Uterus (tissue), 3 donors: ENCODE measurements at regions not wholly inside any gene's neighbourhood (a gene's known extent, or its start where the extent isn't known, plus 50 kb on each side); places are given as distances from the start of the nearest gene placed in this dataset.

Source experiments
- DNase-seq, 2 donors: peaks; one replicate each; pipeline ENCODE4 v3.0.0-alpha.2; 2019 to 2020
- H3K27ac ChIP-seq, 2 donors: fragments of 200-600 bp; sonication (generic); 1 replicate in 1 of 2; 2 replicates in 1 of 2; pipeline ENCODE4 v1.5.1; 2016 to 2018
- H3K27me3 ChIP-seq, 2 donors: fragments of 200-600 bp; sonication (generic); one replicate each; pipeline ENCODE4 v1.5.1; 2018 to 2019; ENCODE audit warnings: control low read depth in 1 of 2
- H3K36me3 ChIP-seq, 2 donors: fragments of 200-600 bp; sonication (generic); one replicate each; pipeline ENCODE4 v1.5.1; 2019; ENCODE audit warnings: control low read depth in 1 of 2
- H3K4me1 ChIP-seq, 2 donors: fragments of 200-600 bp; sonication (generic); one replicate each; pipeline ENCODE4 v1.5.1; 2018 to 2019; ENCODE audit warnings: control low read depth in 1 of 2
- H3K4me3 ChIP-seq, 2 donors: fragments of 200-600 bp; sonication (generic); 1 replicate in 1 of 2; 2 replicates in 1 of 2; pipeline ENCODE4 v1.5.1; 2018 to 2019; ENCODE audit warnings: mild to moderate bottlenecking in 1 of 2
- H3K9me3 ChIP-seq, 2 donors: fragments of 200-600 bp; sonication (generic); one replicate each; pipeline ENCODE4 v1.5.1; 2019; ENCODE audit warnings: control low read depth in 1 of 2
- CTCF ChIP-seq, 4 experiments: fragments of 200-600 bp in 2 of 4; fragments of 450-650 bp in 2 of 4; sonication (generic) in 2 of 4; IDR thresholded peaks; one replicate each; pipeline ENCODE4 v1.5.1; 2016 to 2019; ENCODE audit warnings: antibody characterized with exemption in 4 of 4, mild to moderate bottlenecking in 2 of 4, moderate library complexity in 1 of 4
- POLR2A ChIP-seq, 2 donors: fragments of 450-650 bp; IDR thresholded peaks; one replicate each; pipeline ENCODE4 v1.6.1; 2016; ENCODE audit warnings: antibody characterized with exemption in 2 of 2, mild to moderate bottlenecking in 1 of 2, moderate library complexity in 1 of 2
- intact Hi-C: fragments of 100-400 bp; cut with DNase I; formaldehyde crosslinking; loops from one replicate; pipeline ENCODE4 v1.15.1; 2023; ENCODE audit warnings: low total_unique reads
- donor health status: DM: yes; HTN: yes; CAD: no.

- Histone ChIP-seq H3K4me3 (no peak overlapping the region), H3K27me3 (no peaks in the 10 kb centered on the region), H3K9me3 (no peaks in the 10 kb centered on the region), H3K36me3 (no peaks in the 10 kb centered on the region), H3K27ac (no peak overlapping the region), H3K4me1 (no peaks in the 10 kb centered on the region)
- no peak for DNase-seq
- TF ChIP-seq POLR2A (IDR thresholded peaks at IDR 0.05) (no peak), CTCF (IDR thresholded peaks at IDR 0.05) (no peak)
- intact Hi-C loops = no loop called here
Observed at GRCh38 chr4:100970414-100970813, 376.9 kb downstream of the PPP3CA start.

GRCh38 chr4:100969925-100970324 is 377.4 kb downstream of the PPP3CA start:
- Histone ChIP-seq H3K4me3 (no peak overlapping the region), H3K9me3 (no peaks in the 10 kb centered on the region), H3K36me3 (no peaks in the 10 kb centered on the region), H3K27me3 (no peaks in the 10 kb centered on the region), H3K4me1 (no peaks in the 10 kb centered on the region), H3K27ac (no peak overlapping the region)
- TF ChIP-seq POLR2A (IDR thresholded peaks at IDR 0.05) = no peak
- TF ChIP-seq CTCF (IDR thresholded peaks at IDR 0.05) = no peak
- intact Hi-C loops = no loop called here
- no peak for DNase-seq

- no peaks in the 10 kb centered on the region for H3K4me1 ChIP-seq
- no peak for DNase-seq
- H3K27ac ChIP-seq = no peak overlapping the region
- H3K9me3 ChIP-seq = no peaks in the 10 kb centered on the region
- H3K36me3 ChIP-seq = no peaks in the 10 kb centered on the region
- no peaks in the 10 kb centered on the region for H3K27me3 ChIP-seq
- TF ChIP-seq POLR2A (IDR thresholded peaks at IDR 0.05) = no peak
- TF ChIP-seq CTCF (IDR thresholded peaks at IDR 0.05) = no peak
- intact Hi-C loops = no loop called here
- no peak overlapping the region for H3K4me3 ChIP-seq
Observed at GRCh38 chr4:100968046-100968445, 379.3 kb downstream of the PPP3CA start.

- no peak overlapping the region for H3K4me3 ChIP-seq
- no peaks in the 10 kb centered on the region for H3K36me3 ChIP-seq
- no peak for TF ChIP-seq POLR2A (IDR thresholded peaks at IDR 0.05)
- no peak for TF ChIP-seq CTCF (IDR thresholded peaks at IDR 0.05)
- no peaks in the 10 kb centered on the region for H3K9me3 ChIP-seq
- no peaks in the 10 kb centered on the region for H3K4me1 ChIP-seq
- no peaks in the 10 kb centered on the region for H3K27me3 ChIP-seq
- H3K27ac ChIP-seq = no peak overlapping the region
- DNase-seq = no peak
- intact Hi-C loops = no loop called here
Observed at GRCh38 chr4:100963627-100964026, 383.7 kb downstream of the PPP3CA start.

- no peaks in the 10 kb centered on the region for H3K27me3 ChIP-seq
- H3K4me3 ChIP-seq = no peak overlapping the region
- H3K27ac ChIP-seq = no peak overlapping the region
- no peak for TF ChIP-seq CTCF (IDR thresholded peaks at IDR 0.05)
- no peak for TF ChIP-seq POLR2A (IDR thresholded peaks at IDR 0.05)
- H3K36me3 ChIP-seq = no peaks in the 10 kb centered on the region
- H3K4me1 ChIP-seq = no peaks in the 10 kb centered on the region
- intact Hi-C loops = no loop called here
- no peaks in the 10 kb centered on the region for H3K9me3 ChIP-seq
- no peak for DNase-seq
Observed at GRCh38 chr4:100962698-100963097, 384.6 kb downstream of the PPP3CA start.
